A673 (cell line): ENCODE measurements at regions not wholly inside any gene's neighbourhood (a gene's known extent, or its start where the extent isn't known, plus 50 kb on each side); places are given as distances from the start of the nearest gene placed in this dataset.

Source experiments
- CTCF ChIP-seq: fragments of 300-800, 200-600 bp; sonication (generic); conservative IDR thresholded peaks from 2 replicates; pipeline ENCODE4 v1.5.1; 2017; ENCODE audit warnings: low read depth, mild to moderate bottlenecking, antibody characterized with exemption, low read length, moderate library complexity, mixed read lengths
- EZH2 ChIP-seq: fragments of 200-600 bp; sonication (generic); IDR thresholded peaks from 2 replicates; pipeline ENCODE4 v1.6.1; 2017; ENCODE audit warnings: borderline replicate concordance, low read depth, mild to moderate bottlenecking, mixed read lengths, antibody characterized with exemption, low read length; ENCODE audit not compliant: poor library complexity, severe bottlenecking

- TF ChIP-seq CTCF, result no peak
- TF ChIP-seq EZH2, result no peak
These were observed 293.9 kb upstream of the PLET1 start for GRCh38 chr11:112554586-112554985.
